ENCODE measurements at regions not wholly inside any gene's neighbourhood (a gene's known extent, or its start where the extent isn't known, plus 50 kb on each side); places are given as distances from the start of the nearest gene placed in this dataset.

- no peak for DNase-seq (ENCODE audit: low read depth in 4 of 4, low spot score in 3 of 4)
Measured at GRCh38 chr15:93200081-93200836, 111.2 kb upstream of the RGMA start.

- DNase-seq (ENCODE audit: low read depth in 4 of 4, low spot score in 3 of 4) = no peak
Measured at GRCh38 chr15:93196135-93196670, 107.2 kb upstream of the RGMA start.

GRCh38 chr15:93195109-93195508, 106.1 kb upstream of the RGMA start:
- no peak for DNase-seq (ENCODE audit: low read depth in 4 of 4, low spot score in 3 of 4)

- DNase-seq (ENCODE audit: low read depth in 4 of 4, low spot score in 3 of 4) = no peak
Measured at GRCh38 chr15:93190238-93190637, 101.2 kb upstream of the RGMA start.

GRCh38 chr15:93189561-93189960, 100.5 kb upstream of the RGMA start:
- DNase-seq (ENCODE audit: low read depth in 4 of 4, low spot score in 3 of 4) = no peak

- DNase-seq (ENCODE audit: low read depth in 4 of 4, low spot score in 3 of 4) = no peak
Measured at GRCh38 chr15:93188236-93188635, 99.2 kb upstream of the RGMA start.

- DNase-seq (ENCODE audit: low read depth in 4 of 4, low spot score in 3 of 4) = no peak
Measured at GRCh38 chr15:93185796-93186195, 96.8 kb upstream of the RGMA start.

- no peak for DNase-seq (ENCODE audit: low read depth in 4 of 4, low spot score in 3 of 4)
Measured at GRCh38 chr15:93182703-93183205, 93.7 kb upstream of the RGMA start.

GRCh38 chr15:93180656-93181055, 91.6 kb upstream of the RGMA start:
- DNase-seq (ENCODE audit: low read depth in 4 of 4, low spot score in 3 of 4) = peak in 1 of 4 donors; percentile 14

- no peak for DNase-seq (ENCODE audit: low read depth in 4 of 4, low spot score in 3 of 4)
Measured at GRCh38 chr15:93180128-93180527, 91.1 kb upstream of the RGMA start.

- no peak for DNase-seq (ENCODE audit: low read depth in 4 of 4, low spot score in 3 of 4)
Measured at GRCh38 chr15:93179700-93180102, 90.7 kb upstream of the RGMA start.

GRCh38 chr15:93179072-93179471, 90.1 kb upstream of the RGMA start:
- DNase-seq (ENCODE audit: low read depth in 4 of 4, low spot score in 3 of 4) = no peak

- DNase-seq (ENCODE audit: low read depth in 4 of 4, low spot score in 3 of 4) = no peak
Measured at GRCh38 chr15:93178371-93178770, 89.4 kb upstream of the RGMA start.

GRCh38 chr15:93176065-93176464, 87.1 kb upstream of the RGMA start:
- DNase-seq (ENCODE audit: low read depth in 4 of 4, low spot score in 3 of 4) = no peak

GRCh38 chr15:93174836-93175235, 85.8 kb upstream of the RGMA start:
- no peak for DNase-seq (ENCODE audit: low read depth in 4 of 4, low spot score in 3 of 4)

GRCh38 chr15:93173369-93173768, 84.4 kb upstream of the RGMA start:
- no peak for DNase-seq (ENCODE audit: low read depth in 4 of 4, low spot score in 3 of 4)

- DNase-seq (ENCODE audit: low read depth in 4 of 4, low spot score in 3 of 4) = no peak
Measured at GRCh38 chr15:93171476-93171875, 82.5 kb upstream of the RGMA start.

GRCh38 chr15:93170329-93170728, 81.3 kb upstream of the RGMA start:
- DNase-seq (ENCODE audit: low read depth in 4 of 4, low spot score in 3 of 4) = peak in 1 of 4 donors; percentile 20

- no peak for DNase-seq (ENCODE audit: low read depth in 4 of 4, low spot score in 3 of 4)
Measured at GRCh38 chr15:93168910-93169309, 79.9 kb upstream of the RGMA start.

GRCh38 chr15:93167291-93167690, 78.3 kb upstream of the RGMA start:
- no peak for DNase-seq (ENCODE audit: low read depth in 4 of 4, low spot score in 3 of 4)

GRCh38 chr15:93166675-93167074, 77.7 kb upstream of the RGMA start:
- no peak for DNase-seq (ENCODE audit: low read depth in 4 of 4, low spot score in 3 of 4)

GRCh38 chr15:93165734-93166470, 76.9 kb upstream of the RGMA start:
- no peak for DNase-seq (ENCODE audit: low read depth in 4 of 4, low spot score in 3 of 4)
